IPS DF 19.7 (cell line): ENCODE measurements at regions not wholly inside any gene's neighbourhood (a gene's known extent, or its start where the extent isn't known, plus 50 kb on each side); places are given as distances from the start of the nearest gene placed in this dataset.
"Not testable (repeated sequence)": the region's sequence is repeated elsewhere in the genome, so short reads cannot be mapped to it uniquely, and the experiment has no call there.

Experiments used
- DNase-seq: peaks from one replicate; pipeline ENCODE4 v3.0.0-alpha.2; 2013; ENCODE audit warnings: low read depth, low spot score

DNA sequence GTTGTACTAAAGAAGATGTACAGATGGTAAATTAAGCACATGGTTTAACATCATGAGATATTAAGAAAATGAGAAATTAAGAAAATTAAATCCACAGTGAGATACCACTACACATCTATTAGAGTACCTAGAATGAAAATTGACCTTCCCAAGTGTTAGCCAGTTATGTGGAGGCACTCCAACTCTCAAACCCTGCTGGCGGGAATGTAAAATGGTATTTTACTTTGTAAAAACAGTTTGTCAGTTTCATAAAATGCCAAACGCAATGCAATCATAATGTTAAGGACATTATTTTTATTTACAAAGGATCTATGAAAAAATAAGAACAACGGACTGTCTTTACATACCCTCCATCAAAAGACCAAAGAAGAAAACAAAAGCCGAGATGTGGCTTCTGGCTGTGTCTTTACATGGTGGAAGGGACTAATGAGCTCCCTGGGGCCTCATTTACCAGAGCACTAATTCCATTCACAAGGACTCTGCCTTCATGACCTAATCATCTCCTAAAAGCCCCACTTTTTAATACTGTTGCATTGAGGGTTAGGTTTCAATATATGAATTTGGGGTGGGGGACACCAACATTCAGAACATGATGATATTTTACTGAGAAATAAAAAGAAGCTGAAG lies 1178.7 kb downstream of the AACS start:
- no peak for DNase-seq

DNA sequence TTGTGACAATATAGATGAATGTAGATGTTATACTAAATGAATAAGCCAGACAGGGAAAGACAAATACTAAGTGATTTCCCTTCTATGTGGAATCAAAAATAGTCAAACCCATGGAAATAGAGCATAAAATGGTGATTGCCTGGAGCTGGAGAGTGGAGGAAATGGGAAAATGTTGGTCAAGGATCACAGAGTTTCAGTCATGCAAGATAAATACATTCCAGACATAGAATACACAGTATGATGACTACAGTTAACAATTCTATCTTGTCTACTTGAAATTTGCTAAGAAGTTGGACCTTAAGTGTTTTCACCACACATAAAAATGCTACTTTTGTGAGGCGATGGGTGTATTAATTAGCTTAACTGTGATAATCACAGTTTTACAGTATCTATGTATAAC lies 1182.7 kb downstream of the AACS start:
- DNase-seq = no peak

DNA sequence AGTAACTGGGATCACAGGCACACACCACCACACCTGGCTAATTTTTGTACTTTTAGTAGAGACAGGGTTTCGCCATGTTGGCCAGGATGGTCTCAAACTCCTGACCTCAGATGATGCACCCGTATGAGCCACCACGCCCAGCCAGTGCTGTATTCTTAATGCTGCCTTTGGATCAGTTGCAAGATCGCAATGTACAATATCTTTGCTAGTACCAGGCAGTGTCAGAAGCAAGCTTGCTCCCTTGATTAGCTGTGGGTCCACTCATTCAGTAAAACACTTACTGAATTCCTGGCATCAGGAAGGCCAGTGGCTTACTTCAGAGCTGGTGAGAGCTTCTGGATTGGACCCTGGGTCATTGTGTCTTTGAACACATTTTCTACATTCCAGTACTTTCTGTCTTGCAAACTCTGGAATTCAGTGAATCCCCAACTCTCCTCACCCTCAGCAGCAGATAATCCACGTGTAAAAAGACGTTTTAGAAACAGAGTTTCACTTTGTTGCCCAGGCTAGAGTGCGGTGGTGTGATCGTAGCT lies 1183.7 kb downstream of the AACS start:
- no peak for DNase-seq

DNA sequence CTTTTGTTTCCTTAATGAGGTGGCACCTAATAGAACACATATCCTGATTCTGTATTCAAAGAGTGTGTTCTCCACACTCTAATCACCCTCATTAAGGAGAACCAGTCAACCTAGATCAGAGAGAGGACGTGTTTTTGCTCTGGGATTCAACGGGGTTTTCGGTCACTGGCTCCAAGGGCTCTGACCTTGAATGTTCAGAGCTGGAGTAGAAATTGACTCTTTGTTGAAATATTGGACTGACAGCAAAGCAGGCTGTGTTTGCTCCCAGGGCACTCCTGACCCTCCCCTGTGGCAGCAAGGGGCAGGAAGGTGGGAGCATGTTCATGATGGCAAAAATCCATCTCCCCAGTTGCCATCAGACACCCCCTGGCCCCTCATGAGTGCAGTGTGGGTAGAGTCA lies 1193.0 kb downstream of the AACS start:
- no peak for DNase-seq

DNA sequence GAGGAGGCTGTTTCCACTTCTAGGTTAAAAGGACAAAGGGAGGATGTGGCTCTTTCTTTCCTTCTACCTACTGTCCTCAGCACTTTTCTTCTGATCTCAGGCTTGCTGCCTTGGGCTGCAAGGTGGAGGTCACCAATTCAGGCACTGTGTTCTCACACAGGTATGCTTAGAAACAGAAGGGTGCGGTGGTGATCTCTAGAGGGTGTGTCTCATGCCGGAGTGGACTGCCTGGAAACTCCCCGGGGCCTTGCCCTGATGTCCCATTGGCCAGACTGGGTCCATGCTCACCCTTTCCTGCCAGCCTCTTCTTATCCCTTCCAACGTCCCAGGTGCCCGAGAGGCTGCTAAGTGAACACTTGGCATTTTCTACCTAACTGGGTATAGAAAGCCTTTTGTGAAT lies 1197.6 kb downstream of the AACS start:
- DNase-seq = no peak

DNA sequence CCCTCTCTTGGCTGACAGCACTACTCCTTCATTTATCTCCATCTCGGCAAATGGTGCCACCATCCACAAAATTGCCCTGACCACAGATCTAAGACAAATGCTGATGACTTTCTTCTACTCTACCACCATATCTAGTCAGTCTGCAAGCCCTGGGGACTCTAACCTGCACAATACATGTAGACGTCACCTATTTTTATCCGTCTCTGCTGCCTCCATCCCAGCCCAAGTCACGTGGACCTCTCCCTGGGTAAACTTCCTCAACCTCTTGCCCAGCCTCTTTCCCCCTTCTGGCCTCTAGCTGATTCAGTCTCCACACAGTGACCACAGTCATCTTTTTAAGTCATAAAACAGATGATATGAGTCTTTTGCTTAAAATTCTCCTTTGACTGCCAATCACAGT lies 1203.0 kb downstream of the AACS start:
- DNase-seq = no peak

DNA sequence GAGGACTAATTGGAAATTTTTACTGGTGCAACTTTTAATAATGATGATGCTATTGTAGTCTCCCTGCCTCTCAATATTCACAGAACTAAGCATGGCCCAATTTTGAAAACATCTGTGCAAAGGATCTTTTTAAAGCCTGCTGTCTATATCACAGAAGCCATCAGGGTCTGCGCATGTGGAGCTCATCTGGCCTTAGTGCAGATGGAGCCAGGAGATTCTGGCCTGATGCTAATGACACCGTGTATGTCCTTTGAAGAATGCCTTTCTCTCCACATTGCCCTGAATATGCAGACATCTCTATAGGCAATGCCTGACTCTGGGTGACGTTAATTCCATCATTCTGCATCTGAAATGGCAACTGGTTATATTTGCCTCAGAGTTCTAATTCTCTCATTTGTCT lies 1205.9 kb downstream of the AACS start:
- no peak for DNase-seq

DNA sequence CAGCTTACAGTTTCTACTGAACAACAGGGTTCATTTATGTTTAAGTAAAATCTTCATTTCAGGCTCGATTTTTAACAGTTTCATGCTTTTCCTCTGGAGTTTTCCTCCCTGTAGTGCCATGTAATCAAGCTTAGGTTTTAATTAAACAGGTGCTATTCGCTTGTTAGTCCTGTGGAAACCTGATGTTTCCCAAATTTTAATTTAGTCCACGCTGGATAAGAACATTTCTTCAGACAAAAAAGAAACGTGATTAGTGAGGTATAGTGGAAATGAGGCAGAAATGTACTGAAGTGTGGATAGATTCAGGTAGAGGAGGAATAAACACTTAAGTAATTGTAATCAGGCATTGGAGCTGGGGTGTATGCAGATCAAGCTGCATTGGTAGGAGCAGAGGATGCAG lies 1217.5 kb downstream of the AACS start:
- DNase-seq = no peak

DNA sequence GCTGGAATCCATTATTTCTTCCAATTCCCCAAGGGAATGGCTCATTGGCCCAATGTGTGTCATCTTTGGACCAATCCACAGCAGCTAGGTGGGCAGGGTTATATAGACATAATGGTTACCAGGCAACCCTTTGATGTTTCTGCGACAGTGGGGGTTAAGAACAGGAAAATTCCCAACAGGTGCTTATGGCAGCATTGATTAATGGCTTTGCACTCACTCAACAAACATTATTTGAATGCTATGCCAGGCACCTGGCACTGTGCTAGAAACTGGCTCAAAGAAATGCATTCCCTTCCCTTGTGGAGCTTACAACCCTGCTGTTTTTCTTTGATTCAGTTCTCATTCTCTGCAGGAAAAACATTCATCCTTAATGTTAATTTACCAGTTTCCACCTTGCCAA lies 1221.0 kb downstream of the AACS start:
- DNase-seq = no peak

DNA sequence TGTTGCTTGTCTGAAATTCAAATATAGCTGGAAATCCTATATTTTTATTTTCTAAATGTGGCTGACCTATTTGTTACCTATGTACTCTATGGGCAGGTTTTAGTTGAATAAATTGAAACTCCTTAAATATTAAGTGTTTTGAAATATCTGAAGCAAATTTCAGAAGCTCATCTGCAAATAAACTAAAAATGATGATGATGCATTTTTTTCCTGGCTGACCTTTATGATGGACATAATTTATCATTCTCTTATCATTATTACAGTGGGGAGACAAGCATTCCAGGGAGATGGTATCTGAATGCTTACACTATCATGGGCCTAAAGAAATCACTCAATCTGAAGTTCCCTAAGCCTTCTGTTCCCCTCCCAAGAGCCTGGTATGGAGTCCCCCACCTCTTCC lies 1225.2 kb downstream of the AACS start:
- no peak for DNase-seq

DNA sequence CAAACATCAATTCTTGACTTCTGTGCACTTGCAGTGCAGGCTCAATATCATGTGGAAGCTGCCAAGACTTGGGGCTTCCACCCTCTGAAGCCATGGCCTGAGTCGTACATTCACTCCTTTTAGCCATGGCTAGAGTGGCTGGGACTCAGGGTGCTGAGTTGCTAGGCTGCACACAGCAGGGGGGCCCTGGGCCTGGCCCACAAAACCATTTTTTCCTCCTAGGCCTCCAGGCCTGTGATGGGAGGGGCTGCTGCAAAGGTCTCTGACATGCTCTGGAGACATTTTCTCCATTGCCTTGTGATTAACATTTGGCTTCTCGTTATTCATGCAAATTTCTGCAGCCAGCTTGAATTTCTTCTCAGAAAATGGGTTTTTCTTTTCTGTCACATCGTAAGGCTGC lies 1226.8 kb downstream of the AACS start:
- not testable (repeated sequence) for DNase-seq

DNA sequence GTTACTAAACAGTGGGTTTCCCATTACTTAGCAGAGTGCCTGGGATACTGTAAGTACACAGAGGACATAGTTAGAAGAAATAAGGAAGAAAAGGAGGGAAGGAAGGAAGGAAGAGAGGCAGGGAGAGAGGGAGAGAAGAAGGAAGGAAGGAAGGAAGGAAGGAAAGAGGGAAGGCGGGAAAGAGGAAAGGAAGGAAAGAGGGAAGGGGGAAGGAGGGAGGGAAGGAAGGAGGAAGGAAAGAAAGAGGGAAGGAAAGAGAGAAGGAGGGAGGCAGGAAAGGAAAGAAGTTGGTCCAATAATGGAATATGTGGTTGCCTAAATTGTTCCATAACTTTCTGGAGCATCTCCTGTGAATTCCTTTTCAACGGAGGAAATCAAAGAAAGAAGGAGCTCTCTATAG lies 1230.4 kb downstream of the AACS start:
- DNase-seq = no peak

DNA sequence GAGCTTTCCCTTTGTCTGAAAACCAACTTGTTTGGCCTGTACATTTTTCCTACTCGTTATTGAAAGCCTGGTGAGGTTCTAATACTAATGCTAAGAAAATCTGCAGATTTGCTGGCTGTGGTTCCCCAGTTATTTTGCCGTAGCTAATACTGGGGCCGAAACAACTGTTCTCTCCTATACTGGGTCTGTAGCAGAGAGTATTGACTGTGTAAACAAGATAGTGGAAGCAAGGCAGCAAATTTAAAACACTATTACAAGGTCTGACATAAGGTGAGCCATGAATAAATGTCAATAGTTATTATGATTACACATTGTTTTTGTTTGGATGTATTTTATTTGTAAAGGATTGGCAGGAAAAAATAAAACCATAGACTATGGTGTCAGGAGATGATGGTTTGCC lies 1244.0 kb downstream of the AACS start:
- no peak for DNase-seq

DNA sequence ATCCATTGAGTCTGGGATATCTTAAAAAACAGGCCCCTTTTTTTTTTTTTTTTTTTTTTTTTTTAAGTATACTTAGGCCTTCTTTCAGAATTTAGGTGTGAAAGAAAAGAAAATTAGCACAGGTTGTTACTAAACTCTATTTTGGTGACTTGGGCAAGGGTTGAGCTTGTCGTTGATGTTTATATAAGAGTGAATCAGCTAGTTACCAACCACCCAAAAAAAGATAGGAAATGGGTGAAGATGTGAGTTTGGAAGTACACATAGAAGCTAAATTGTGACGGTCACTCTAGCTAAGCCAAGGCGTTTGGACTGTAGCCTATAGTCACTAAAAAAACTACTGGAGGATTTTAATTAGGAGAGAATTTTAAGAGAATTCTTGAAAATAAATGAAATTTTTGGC lies 1247.2 kb downstream of the AACS start:
- no peak for DNase-seq

DNA sequence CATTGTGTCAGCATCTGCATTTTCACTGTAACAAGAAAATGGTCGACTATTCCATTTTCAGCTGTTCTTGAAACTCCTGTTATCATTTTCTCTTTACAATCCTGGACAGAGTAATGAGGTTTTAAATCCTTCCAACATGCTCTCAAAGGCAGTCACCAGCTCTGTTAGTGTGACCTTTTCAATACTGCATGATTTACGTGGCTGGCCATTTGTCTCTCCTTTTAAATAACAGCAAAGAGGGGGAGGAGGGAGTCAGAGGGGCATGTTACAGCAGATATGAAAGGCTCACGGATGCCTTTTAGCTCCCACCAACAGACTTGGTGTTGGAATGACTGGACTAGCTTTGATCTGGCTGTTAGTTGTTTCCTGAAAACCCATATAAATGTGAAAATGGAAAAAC lies 1251.2 kb downstream of the AACS start:
- DNase-seq = no peak

DNA sequence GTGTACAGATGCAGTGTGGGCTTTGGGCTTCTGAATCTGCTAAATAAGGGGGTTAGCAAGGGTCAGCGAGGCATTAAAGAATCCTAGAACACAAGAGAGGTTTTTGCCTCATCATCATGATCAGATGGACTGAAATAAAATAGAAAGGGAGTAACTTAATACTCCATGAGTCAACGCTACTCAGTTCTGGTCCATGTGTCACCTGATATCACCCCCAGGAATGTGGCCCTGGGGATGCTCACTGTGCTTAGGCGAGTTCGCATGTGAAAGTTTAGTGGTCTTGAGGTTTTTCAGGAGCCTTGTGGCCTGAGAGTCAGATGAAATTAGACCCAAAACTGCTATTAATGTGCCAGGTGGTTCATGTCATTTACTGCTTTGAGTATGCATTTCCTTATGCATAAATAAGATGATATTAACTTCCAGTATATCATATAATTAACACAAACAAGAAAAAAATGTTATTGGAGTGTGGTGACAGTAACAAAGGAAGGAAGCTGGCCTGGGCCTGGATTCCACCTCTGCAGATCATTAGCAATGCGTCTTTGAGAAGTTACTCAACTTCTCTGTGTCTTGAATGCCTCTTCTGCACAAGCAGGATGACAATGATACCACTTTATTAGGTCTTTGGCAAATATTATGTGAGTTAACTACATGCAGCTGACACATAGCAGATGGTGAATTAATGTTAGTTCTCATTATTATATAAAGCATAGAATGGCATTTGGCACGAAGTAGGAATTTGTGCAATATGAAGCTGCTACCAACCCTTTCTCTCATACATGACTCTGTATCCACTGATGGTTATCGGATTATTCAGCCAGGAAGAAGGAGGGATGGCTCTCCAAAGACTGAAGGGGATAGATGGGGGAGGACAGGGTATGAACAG lies 1272.6 kb downstream of the AACS start:
- DNase-seq = no peak

DNA sequence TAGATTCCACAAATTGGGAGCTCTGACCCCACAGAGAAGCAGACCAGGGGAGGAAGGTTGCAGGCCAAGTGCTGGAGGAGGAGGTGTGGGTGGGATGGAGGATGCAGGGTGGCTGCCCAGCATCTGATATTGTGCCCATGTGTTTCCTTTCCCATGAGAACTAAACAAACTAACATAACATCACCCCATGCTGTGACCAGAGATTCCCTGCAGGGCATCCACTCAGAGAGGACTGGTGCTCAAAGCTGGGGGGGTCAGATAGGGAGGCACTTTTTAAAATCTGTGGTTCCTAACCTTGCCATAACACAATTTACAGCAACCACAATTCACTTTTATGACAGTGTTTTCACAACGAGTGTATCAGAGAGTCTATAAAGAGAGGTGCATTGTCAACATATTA lies 1277.6 kb downstream of the AACS start:
- no peak for DNase-seq

DNA sequence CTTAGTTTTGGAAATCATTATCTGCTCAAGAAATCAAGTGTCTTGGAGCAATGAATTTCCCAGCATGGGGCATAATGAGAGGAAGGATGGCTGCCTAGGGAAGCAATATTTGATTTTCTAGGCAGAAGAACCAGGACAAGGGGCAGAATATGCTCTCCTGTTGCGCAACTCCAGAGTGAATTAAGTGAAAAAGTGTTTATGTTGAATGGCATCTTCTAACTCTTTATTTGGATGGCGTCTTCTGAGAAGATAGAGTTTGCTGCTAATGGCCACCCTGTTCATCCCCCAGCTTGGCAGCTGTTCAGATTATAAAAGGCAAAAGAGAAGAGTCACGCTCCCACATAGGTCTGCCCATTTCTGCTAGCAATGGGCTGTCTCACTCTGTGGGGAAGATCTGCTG lies 1278.1 kb downstream of the AACS start:
- DNase-seq = no peak

DNA sequence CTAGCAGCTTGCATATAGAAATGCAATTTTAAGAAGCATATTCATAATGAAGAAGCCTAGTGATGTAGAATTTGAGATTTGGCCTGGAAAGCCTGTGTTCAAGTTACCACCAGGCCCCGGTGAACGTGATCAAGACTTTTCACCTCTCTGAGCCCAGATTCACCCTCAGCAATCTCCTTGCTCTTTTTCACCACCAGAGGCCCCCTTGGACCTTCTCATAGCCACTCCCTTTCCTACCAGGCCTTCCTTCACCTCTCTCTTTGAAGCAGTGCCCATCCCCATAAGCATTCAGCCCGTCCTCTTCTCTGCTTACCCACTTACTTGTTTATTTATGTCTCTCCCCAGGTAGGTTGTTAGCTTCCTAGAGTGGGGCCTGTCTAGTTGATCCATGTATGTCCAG lies 1280.9 kb downstream of the AACS start:
- DNase-seq = no peak

DNA sequence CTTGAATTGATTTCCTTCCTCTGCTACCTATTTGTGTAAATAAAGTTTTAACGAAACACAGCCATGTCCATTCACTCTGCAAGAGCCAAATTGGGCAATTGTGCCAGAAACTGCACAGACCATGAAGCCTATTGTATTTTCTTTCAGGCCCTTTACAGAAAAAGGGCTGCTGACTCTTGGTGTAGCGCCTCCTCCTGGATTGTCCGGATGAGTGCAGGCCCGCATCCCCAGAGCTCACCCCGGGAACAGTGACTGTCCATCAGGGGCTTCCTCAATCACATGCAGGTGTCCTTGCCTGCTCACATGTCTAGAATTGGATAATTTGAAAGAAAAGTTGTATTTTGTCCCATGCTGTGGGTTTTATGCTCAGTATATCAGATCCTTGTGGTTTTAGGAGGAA lies 1282.2 kb downstream of the AACS start:
- no peak for DNase-seq

DNA sequence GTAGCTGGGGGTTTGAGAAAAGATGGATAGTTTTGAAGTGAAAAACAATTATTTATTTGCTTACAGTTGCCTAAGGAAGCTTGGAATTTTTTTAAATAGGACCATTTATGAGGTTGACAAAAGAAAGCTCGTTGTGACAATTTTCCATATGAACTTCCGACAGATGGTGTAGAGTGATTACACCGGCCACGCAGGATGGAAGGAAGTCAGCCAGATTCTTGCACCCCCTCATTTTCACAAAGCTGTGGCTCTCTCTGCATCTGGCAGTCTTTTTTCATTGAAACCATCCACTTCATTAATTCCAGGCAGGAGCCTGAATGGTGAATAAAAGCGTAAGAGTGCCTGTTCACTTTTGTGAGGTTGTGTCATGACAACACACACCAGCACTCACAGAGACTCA lies 1284.1 kb downstream of the AACS start:
- no peak for DNase-seq

DNA sequence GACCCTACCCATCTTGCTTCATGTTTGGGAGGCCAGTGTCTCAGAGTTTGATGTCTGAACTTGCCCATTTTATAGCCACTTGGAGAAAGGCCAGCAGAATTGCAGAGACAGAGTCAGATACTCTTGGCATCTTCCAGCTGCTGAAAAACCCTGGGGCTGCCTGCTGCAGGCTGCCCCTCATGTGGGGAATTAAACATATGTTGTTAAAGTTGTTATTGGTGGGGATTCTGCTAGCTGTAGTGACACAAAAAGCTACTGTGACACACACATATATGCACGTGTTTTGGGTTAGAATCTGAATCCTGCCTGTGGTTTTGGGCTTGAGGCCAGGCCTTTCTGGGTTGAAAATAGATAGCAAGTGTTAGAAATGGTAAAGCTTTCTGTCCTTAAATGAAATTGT lies 1288.4 kb downstream of the AACS start:
- no peak for DNase-seq

DNA sequence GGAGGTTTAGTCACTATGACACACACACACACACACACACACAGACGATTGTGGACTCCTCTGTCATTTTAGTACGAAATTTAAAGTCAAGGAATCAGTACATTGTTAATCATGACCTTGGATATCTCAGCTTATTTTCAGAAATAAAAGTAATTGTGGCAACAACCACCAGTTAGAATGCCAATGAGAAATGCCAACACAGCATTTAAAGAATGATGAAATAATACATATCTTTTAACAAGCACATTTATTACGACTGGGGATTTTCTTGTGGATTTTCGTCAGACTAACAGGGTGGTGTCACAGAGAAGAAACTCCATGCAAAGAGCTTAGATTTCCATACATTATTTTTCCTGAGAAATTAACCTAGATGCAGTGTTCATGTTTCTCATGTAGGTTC lies 1289.4 kb downstream of the AACS start:
- DNase-seq = no peak
